H1 (cell line): ENCODE measurements at regions not wholly inside any gene's neighbourhood (a gene's known extent, or its start where the extent isn't known, plus 50 kb on each side); places are given as distances from the start of the nearest gene placed in this dataset.

Experiments
- NANOG ChIP-seq: IDR thresholded peaks from 2 replicates; pipeline ENCODE4 v1.6.1; 2011; ENCODE audit warnings: low read length, low read depth, mild to moderate bottlenecking, inconsistent platforms; ENCODE audit not compliant: insufficient read depth, poor library complexity, severe bottlenecking
- SP1 ChIP-seq: IDR thresholded peaks from 2 replicates; pipeline ENCODE4 v1.6.1; 2011; ENCODE audit warnings: low read depth, low read length
- TAF7 ChIP-seq: optimal IDR thresholded peaks from 2 replicates; pipeline ENCODE3; 2011; ENCODE audit warnings: low read depth, mild to moderate bottlenecking, inconsistent platforms, low read length, moderate library complexity, borderline replicate concordance

GRCh38 chr21:15433091-15433490 lies 296.7 kb upstream of the USP25 start:
- no peak for TF ChIP-seq TAF7
- TF ChIP-seq SP1, result no peak
- TF ChIP-seq NANOG, result no peak
